NT2/D1 (cell line): ENCODE measurements at regions not wholly inside any gene's neighbourhood (a gene's known extent, or its start where the extent isn't known, plus 50 kb on each side); places are given as distances from the start of the nearest gene placed in this dataset.

Experiments used
- SUZ12 ChIP-seq: IDR thresholded peaks from 2 replicates; pipeline ENCODE4 v1.6.1; 2011; ENCODE audit not compliant: insufficient read length, insufficient read depth; ENCODE audit errors: extremely low read depth
- YY1 ChIP-seq: IDR thresholded peaks from 2 replicates; pipeline ENCODE4 v1.6.1; 2011; ENCODE audit not compliant: insufficient read length, insufficient read depth
- ZNF274 ChIP-seq: IDR thresholded peaks from 2 replicates; pipeline ENCODE4 v1.6.1; 2011; ENCODE audit warnings: mild to moderate bottlenecking, low read depth, low read length

DNA sequence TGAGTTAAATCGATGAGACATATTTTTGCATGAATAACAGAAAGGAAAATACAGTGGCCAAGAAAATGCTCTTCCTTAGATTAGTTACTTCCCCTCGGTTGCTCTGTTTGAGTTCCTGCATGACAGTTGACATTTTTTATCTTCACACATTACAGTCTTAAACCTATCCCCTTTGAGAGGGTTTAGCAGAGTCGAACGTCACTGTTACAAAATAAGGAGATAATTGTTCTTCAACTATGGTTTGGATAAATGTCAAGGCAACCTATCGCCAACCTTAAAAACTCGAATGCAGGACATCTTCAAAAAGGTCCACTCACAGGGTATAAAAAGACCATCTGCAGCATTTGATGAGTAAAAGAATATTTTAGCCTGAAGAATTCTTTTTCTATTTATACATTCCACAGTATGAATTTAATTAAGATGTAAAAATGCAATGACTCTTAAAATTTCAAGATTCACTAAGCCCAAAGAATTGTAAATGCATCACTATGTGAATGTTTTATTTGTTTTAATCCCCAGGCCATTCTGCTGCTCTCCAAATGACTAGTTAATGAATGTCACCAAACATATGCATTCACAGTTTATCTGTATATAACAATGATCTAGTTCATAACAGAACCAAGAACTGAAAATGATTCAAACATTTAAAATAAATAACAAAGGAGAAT, 68.9 kb upstream of the COL11A1 start:
- no peak for TF ChIP-seq YY1
- no peak for TF ChIP-seq ZNF274
- no peak for TF ChIP-seq SUZ12
